Gastrocnemius medialis (tissue), 4 donors: ENCODE measurements at regions not wholly inside any gene's neighbourhood (a gene's known extent, or its start where the extent isn't known, plus 50 kb on each side); places are given as distances from the start of the nearest gene placed in this dataset.

Experiments
- CTCF ChIP-seq, 5 experiments: fragments of 450-650 bp in 3 of 5; fragments of 200-600 bp in 2 of 5; sonication (generic) in 2 of 5; IDR thresholded peaks in 4 of 5; conservative IDR thresholded peaks in 1 of 5; 1 replicate in 4 of 5; 2 replicates in 1 of 5; pipeline ENCODE4 v1.5.1; 2016 to 2019; ENCODE audit warnings: antibody characterized with exemption in 5 of 5, mild to moderate bottlenecking in 3 of 5, moderate library complexity in 3 of 5
- POLR2A ChIP-seq, 2 donors: fragments of 450-650 bp; IDR thresholded peaks; one replicate each; pipeline ENCODE4 v1.6.1; 2017; ENCODE audit warnings: antibody characterized with exemption in 2 of 2, mild to moderate bottlenecking in 2 of 2, moderate library complexity in 2 of 2

GRCh38 chr21:28538987-28539622 is 453.6 kb downstream of the LTN1 start:
- TF ChIP-seq CTCF (IDR thresholded peaks at IDR 0.05 in 4 of 5, conservative IDR thresholded peaks at IDR 0.05 in 1 of 5), result no peak
- TF ChIP-seq POLR2A (IDR thresholded peaks at IDR 0.05), result no peak
